Left ventricle myocardium inferior (tissue), 1 donor: ENCODE measurements at regions not wholly inside any gene's neighbourhood (a gene's known extent, or its start where the extent isn't known, plus 50 kb on each side); places are given as distances from the start of the nearest gene placed in this dataset.

ENCODE experiments used
- DNase-seq: peaks from one replicate; pipeline ENCODE4 v3.0.0-alpha.2; 2020
- H3K27ac ChIP-seq: fragments of 200-600 bp; replicated peaks from 2 replicates; pipeline ENCODE4 v1.8.0; 2021
- H3K27me3 ChIP-seq: fragments of 200-600 bp; 2 replicates; pipeline ENCODE4 v1.8.0; 2021; ENCODE audit warnings: low read depth
- H3K36me3 ChIP-seq: fragments of 200-600 bp; 2 replicates; pipeline ENCODE4 v1.8.0; 2021
- H3K4me1 ChIP-seq: fragments of 200-600 bp; 2 replicates; pipeline ENCODE4 v1.8.0; 2021
- H3K4me3 ChIP-seq: fragments of 200-600 bp; 2 replicates; pipeline ENCODE4 v1.8.0; 2021; ENCODE audit warnings: mild to moderate bottlenecking, moderate library complexity
- H3K9me3 ChIP-seq: fragments of 200-600 bp; replicated peaks from 2 replicates; pipeline ENCODE4 v1.8.0; 2021
- intact Hi-C: fragments of 100-400 bp; cut with micrococcal nuclease; formaldehyde crosslinking; loops from one replicate; pipeline ENCODE4 v1.11.0; 2022
- TF ChIP-seq, protein P1 (sequence below): fragments of 200-600 bp; IDR thresholded peaks from 2 replicates; pipeline ENCODE4 v1.8.0; 2021; ENCODE audit warnings: antibody characterized with exemption, mild to moderate bottlenecking, borderline replicate concordance
- donor health status: DM: no; HTN: yes; CAD: no; lungs with severe emphysema.

DNA sequence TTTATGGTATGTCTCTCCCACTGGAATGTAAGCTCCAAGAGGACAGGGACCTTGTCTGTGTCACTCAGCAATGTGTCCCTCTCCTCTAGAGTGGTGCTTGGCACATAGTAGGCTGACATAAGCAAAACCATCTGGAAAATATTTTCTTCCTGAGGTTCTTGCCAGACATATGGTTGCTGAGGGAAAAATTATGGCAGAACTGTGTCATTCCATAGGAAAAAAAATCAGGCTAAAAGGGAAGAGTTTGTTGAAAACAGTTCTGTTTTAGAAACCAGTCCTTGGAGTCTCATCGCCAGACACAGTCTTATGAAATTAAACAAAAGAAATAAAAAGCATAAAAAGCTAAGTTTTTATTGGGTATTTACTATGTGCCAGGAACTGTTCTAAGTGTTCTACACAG is 60.9 kb downstream of the RTL9 start:
- Histone ChIP-seq H3K9me3 (no peaks in the 10 kb centered on the region), H3K27me3 (no peaks in the 10 kb centered on the region), H3K36me3 (no peaks in the 10 kb centered on the region), H3K27ac (no peak overlapping the region), H3K4me1 (no peaks in the 10 kb centered on the region), H3K4me3 (no peak overlapping the region)
- intact Hi-C loops, result no loop called here
- DNase-seq, result no peak
- TF ChIP-seq, protein P1, sequence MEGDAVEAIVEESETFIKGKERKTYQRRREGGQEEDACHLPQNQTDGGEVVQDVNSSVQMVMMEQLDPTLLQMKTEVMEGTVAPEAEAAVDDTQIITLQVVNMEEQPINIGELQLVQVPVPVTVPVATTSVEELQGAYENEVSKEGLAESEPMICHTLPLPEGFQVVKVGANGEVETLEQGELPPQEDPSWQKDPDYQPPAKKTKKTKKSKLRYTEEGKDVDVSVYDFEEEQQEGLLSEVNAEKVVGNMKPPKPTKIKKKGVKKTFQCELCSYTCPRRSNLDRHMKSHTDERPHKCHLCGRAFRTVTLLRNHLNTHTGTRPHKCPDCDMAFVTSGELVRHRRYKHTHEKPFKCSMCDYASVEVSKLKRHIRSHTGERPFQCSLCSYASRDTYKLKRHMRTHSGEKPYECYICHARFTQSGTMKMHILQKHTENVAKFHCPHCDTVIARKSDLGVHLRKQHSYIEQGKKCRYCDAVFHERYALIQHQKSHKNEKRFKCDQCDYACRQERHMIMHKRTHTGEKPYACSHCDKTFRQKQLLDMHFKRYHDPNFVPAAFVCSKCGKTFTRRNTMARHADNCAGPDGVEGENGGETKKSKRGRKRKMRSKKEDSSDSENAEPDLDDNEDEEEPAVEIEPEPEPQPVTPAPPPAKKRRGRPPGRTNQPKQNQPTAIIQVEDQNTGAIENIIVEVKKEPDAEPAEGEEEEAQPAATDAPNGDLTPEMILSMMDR, result no peak

DNA sequence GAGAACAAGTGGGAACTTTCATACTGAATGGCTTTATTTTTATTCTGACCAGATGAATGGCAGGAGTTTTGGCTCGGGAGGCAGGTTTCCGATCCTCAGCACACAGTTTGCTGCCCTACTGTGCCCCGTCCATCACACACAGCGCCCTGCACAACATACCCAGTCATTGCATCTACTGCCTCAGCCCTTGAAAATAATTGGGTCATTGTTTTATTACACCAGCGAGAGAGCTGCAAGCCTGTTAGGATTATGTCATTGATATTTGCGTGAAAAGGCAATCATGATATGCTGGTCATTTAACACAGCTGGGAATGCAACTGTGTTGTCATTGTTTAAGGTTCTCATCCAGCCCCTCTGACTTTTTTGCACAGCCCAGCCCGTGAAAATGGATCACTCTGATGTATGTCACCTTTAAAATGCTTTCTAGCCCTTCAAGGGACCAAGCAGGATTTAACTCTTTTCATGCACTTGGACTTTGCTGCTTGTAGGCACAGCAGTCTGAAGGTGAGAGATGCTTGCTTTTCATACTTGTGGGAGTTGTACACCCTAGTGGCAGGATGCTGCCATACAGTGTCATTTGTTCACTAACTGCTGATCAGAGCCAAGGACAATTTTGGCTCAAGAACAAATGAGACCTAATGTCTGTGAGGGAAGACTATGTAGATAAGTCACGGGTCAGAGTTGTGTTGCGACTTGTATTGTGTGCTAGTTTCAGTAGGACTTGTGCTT is 62.3 kb downstream of the RTL9 start:
- Histone ChIP-seq H3K27ac (no peak overlapping the region), H3K27me3 (no peaks in the 10 kb centered on the region), H3K36me3 (no peaks in the 10 kb centered on the region), H3K9me3 (no peaks in the 10 kb centered on the region), H3K4me1 (no peaks in the 10 kb centered on the region), H3K4me3 (no peak overlapping the region)
- TF ChIP-seq, protein P1, result no peak
- DNase-seq, result no peak
- intact Hi-C loops, result no loop called here

DNA sequence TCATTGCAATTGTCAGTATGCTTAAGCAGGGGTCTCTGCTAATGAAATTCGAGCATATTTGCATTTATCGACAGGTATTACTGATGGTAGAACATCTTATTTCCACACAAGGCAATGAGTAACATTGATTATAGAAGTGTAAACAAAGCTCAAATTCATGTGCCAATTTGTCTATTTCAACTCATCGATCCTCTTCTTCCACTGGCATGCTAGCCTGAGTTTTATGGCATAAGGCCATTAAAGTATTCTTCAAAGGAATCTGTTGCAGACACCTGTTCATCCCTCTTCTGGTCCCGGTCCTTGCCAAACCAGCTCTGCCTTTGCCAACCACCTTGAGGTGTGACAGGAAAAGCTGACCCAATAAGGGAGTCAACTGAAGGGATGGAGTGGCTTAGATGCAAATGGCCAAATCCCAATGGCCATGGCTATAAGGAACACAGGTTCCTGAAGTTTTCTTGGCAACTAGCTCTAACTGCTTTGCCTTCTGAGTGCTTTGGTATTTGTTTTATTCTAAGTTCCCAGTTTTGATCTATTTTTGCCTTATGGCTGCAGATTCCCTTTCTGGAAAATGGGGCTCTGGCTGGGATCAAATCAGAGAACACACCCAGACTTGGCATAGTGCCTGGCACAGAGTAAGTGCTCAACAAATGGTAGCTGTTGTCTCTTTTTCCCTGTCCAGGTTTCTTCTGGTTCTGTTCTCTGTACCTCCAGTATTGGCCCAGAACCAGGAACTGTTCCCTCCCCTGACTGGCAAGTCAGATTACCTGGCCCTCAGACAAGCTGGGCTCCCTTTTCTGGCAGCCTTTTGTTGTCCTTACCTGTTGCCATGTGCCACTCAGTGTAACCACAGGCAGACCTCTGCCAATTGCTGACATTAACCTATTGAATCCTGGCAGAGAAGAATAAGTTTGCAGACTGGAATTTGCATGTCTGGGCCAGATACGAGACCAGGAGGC is 63.1 kb downstream of the RTL9 start:
- no peak for DNase-seq
- Histone ChIP-seq H3K4me3 (no peak overlapping the region), H3K27ac (no peak overlapping the region), H3K9me3 (no peaks in the 10 kb centered on the region), H3K27me3 (no peaks in the 10 kb centered on the region), H3K4me1 (no peaks in the 10 kb centered on the region), H3K36me3 (no peaks in the 10 kb centered on the region)
- intact Hi-C loops, result no loop called here
- TF ChIP-seq, protein P1, result no peak

DNA sequence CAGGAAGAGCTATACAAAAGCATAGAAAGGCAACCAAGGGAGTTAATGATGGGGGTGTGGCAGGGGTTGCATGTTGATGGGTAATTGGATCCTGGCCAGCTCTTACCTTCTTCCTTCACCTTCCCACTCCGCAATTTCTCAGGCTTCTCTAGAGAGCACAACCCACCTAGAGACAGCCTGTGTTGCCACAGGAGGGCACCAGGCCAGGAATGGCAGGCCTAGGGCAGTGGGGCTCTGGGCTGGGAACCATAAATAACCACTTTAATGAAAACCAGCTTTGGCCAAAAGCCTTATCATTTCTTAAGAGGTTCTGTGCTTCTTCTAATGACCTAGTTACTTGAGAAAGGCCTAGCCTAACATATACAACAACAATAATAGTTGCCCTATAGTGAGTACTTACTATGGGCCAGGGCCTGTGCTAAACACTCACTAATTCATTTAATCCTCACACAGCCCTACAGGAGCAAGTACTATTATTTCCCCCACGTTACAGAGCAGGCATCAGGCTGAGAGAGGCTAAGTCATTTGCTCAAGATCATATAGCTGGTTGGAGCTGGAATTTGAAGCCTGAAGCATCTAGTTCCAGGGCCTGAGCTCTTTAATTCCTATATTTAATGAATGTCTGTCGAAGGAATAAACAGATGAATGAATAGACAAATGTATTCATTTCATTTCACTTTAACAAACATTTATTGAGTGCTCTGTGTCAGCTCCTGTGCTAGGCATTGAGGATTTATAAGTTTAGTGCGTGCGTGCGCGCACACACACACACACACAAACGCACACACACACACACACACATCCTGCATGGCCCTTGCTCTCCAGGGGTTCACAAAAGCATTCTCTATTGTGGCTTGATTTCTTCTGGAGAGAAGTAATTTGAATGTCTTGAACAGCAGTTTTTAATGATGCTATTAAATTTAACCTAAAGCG is 66.8 kb downstream of the RTL9 start:
- Histone ChIP-seq H3K27ac (no peak overlapping the region), H3K27me3 (no peaks in the 10 kb centered on the region), H3K36me3 (no peaks in the 10 kb centered on the region), H3K4me3 (no peak overlapping the region), H3K9me3 (no peaks in the 10 kb centered on the region), H3K4me1 (no peaks in the 10 kb centered on the region)
- TF ChIP-seq, protein P1, result no peak
- intact Hi-C loops, result no loop called here
- DNase-seq, result no peak

DNA sequence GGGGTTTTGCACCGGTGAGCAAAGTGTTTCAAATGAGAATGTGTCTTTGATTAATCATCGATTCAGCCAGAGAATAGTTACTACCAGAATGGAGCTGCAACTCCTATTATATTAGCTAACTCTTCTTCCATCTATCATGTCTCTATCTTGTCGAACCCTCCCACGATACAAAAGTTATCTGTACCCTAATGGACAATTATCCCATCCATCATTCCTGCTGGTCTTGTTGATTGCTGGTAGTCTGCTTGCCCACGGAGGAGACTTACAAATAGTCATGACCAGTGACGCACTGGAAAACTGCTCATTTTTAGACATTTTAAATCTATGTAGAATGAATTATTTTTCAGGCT is 67.5 kb downstream of the RTL9 start:
- no peaks in the 10 kb centered on the region for H3K9me3 ChIP-seq
- TF ChIP-seq, protein P1, result no peak

More for the DNA sequence above, 67.5 kb downstream of the RTL9 start:
- DNase-seq, result no peak
- Histone ChIP-seq H3K36me3 (no peaks in the 10 kb centered on the region), H3K27ac (no peak overlapping the region), H3K27me3 (no peaks in the 10 kb centered on the region), H3K4me3 (no peak overlapping the region), H3K4me1 (no peaks in the 10 kb centered on the region)
- intact Hi-C loops, result no loop called here
